H1 (cell line): ENCODE measurements at regions not wholly inside any gene's neighbourhood (a gene's known extent, or its start where the extent isn't known, plus 50 kb on each side); places are given as distances from the start of the nearest gene placed in this dataset.
A peak's percentile ranks its signal among the peaks of the same experiment; 100 is the strongest.

ENCODE experiments used
- CTCF ChIA-PET: fragments of 300-600 bp; sonication (Branson Sonifier 250); formaldehyde crosslinking; loops from one replicate; lab custom pipeline; 2021; ENCODE audit not compliant: partially characterized antibody; lab: Charles Lee
- POLR2A ChIA-PET: fragments of 300-600 bp; sonication (Branson Sonifier 250); formaldehyde crosslinking; loops from one replicate; lab custom pipeline; 2021; ENCODE audit warnings: inconsistent platforms; ENCODE audit not compliant: partially characterized antibody; lab: Charles Lee
- DNase-seq, 2 experiments: peaks; one replicate each; pipeline versions ENCODE4 v3.0.0 to v3.0.0-alpha.2; 2010 to 2022; ENCODE audit warnings: low spot score in 2 of 2, low read depth in 1 of 2, mixed read lengths in 1 of 2
- FAIRE-seq: peaks from 2 replicates; lab custom pipeline; 2011; peaks lifted over from hg19 to GRCh38; lab: Jason Lieb, UNC
- H2AFZ ChIP-seq: 2 replicates; pipeline ENCODE4 v1.8.1; 2012; ENCODE audit warnings: low read length, inconsistent platforms
- H2AK5ac ChIP-seq: 2 replicates; pipeline ENCODE4 v1.6.1; 2013; ENCODE audit warnings: low read depth, low read length
- H2BK120ac ChIP-seq: replicated peaks from 2 replicates; pipeline ENCODE3; 2013; ENCODE audit warnings: low read depth, low read length, inconsistent platforms
- H2BK12ac ChIP-seq: 2 replicates; pipeline ENCODE4 v1.6.1; 2013; ENCODE audit warnings: low read depth, low read length
- H2BK15ac ChIP-seq: 2 replicates; pipeline ENCODE4 v1.6.1; 2013; ENCODE audit warnings: low read length
- H2BK20ac ChIP-seq: 2 replicates; pipeline ENCODE4 v1.6.1; 2013; ENCODE audit warnings: low read length
- H2BK5ac ChIP-seq: 2 replicates; pipeline ENCODE4 v1.6.1; 2013; ENCODE audit warnings: low read depth, low read length
- H3K14ac ChIP-seq: 2 replicates; pipeline ENCODE4 v1.6.1; 2013; ENCODE audit warnings: inconsistent platforms; ENCODE audit not compliant: insufficient read length
- H3K18ac ChIP-seq: 2 replicates; pipeline ENCODE4 v1.6.1; 2013; ENCODE audit warnings: low read length; ENCODE audit errors: extremely low read depth
- H3K23ac ChIP-seq: 2 replicates; pipeline ENCODE4 v1.6.1; 2013; ENCODE audit warnings: inconsistent platforms; ENCODE audit not compliant: insufficient read length
- H3K23me2 ChIP-seq: 2 replicates; pipeline ENCODE4 v1.6.1; 2013; ENCODE audit warnings: low read depth, low read length
- H3K27ac ChIP-seq: 2 replicates; pipeline ENCODE4 v1.6.1; 2011; ENCODE audit warnings: low read depth, low read length, inconsistent platforms
- H3K27me3 ChIP-seq, 4 experiments: replicated peaks in 1 of 4; 1 replicate in 1 of 4; 2 replicates in 3 of 4; pipeline versions ENCODE4 v1.6.1 to v1.8.1; 2011 to 2013; ENCODE audit warnings: low read length in 3 of 4, mild to moderate bottlenecking in 3 of 4, inconsistent platforms in 2 of 4, mixed read lengths in 2 of 4, moderate library complexity in 1 of 4; ENCODE audit not compliant: control insufficient read depth in 3 of 4, insufficient read depth in 3 of 4; ENCODE audit errors: extremely low read depth in 1 of 4
- H3K36me3 ChIP-seq, 4 experiments: 2 replicates each; pipeline versions ENCODE4 v1.6.1 to v1.8.1; 2011 to 2013; ENCODE audit warnings: mild to moderate bottlenecking in 4 of 4, low read length in 3 of 4, moderate library complexity in 2 of 4, control low read depth in 1 of 4, inconsistent platforms in 1 of 4; ENCODE audit not compliant: insufficient read depth in 4 of 4, control insufficient read depth in 2 of 4
- H3K4ac ChIP-seq: replicated peaks from 2 replicates; pipeline ENCODE3; 2013; ENCODE audit warnings: low read length, low read depth, mixed read lengths, inconsistent platforms; ENCODE audit not compliant: insufficient read length
- H3K4me1 ChIP-seq, 4 experiments: replicated peaks in 1 of 4; 1 replicate in 1 of 4; 2 replicates in 3 of 4; pipeline versions ENCODE4 v1.6.1 to v1.8.1; 2011 to 2013; ENCODE audit warnings: low read length in 3 of 4, inconsistent platforms in 2 of 4, mixed read lengths in 1 of 4; ENCODE audit not compliant: insufficient read depth in 4 of 4, control insufficient read depth in 3 of 4
- H3K4me2 ChIP-seq, 2 experiments: 2 replicates each; pipeline versions ENCODE4 v1.6.1 to v1.8.1; 2011 to 2013; ENCODE audit warnings: low read depth in 2 of 2, low read length in 2 of 2, control low read depth in 1 of 2, inconsistent platforms in 1 of 2, mild to moderate bottlenecking in 1 of 2; ENCODE audit not compliant: insufficient read depth in 1 of 2
- H3K4me3 ChIP-seq, 4 experiments: fragments of 200-600, 300-600 bp in 1 of 4; sonication (generic), shearing (Covaris generic), sonication (Bioruptor Twin) in 1 of 4; 2 replicates each; pipeline versions ENCODE4 v1.5.1 to v1.8.1; 2011 to 2016; ENCODE audit warnings: low read length in 4 of 4, low read depth in 3 of 4, control low read depth in 2 of 4, inconsistent platforms in 2 of 4, mild to moderate bottlenecking in 2 of 4, mixed read lengths in 1 of 4, moderate library complexity in 1 of 4; ENCODE audit not compliant: insufficient read depth in 2 of 4; ENCODE audit errors: extremely low read depth in 1 of 4
- H3K56ac ChIP-seq: replicated peaks from 2 replicates; pipeline ENCODE3; 2013; ENCODE audit warnings: low read depth, mild to moderate bottlenecking, mixed read lengths, low read length, inconsistent platforms; ENCODE audit not compliant: insufficient read length
- H3K79me1 ChIP-seq: 2 replicates; pipeline ENCODE4 v1.6.1; 2013; ENCODE audit warnings: low read depth, low read length, control low read depth
- H3K79me2 ChIP-seq, 2 experiments: 2 replicates each; pipeline versions ENCODE4 v1.6.1 to v1.8.1; 2012 to 2013; ENCODE audit warnings: low read length in 2 of 2, mild to moderate bottlenecking in 2 of 2, inconsistent platforms in 1 of 2; ENCODE audit not compliant: insufficient read depth in 2 of 2, control insufficient read depth in 1 of 2
- H3K9ac ChIP-seq, 4 experiments: replicated peaks in 1 of 4; 1 replicate in 1 of 4; 2 replicates in 3 of 4; pipeline versions ENCODE4 v1.6.1 to v1.8.1; 2011 to 2013; ENCODE audit warnings: low read depth in 3 of 4, low read length in 3 of 4, control low read depth in 2 of 4, mild to moderate bottlenecking in 2 of 4, moderate library complexity in 2 of 4, inconsistent platforms in 1 of 4; ENCODE audit errors: extremely low read depth in 1 of 4
- H3K9me3 ChIP-seq, 2 experiments: 2 replicates each; pipeline versions ENCODE4 v1.6.1 to v1.8.1; 2012 to 2013; ENCODE audit warnings: mild to moderate bottlenecking in 2 of 2, moderate library complexity in 2 of 2, control low read depth in 1 of 2, inconsistent platforms in 1 of 2, low read depth in 1 of 2, low read length in 1 of 2, mixed read lengths in 1 of 2; ENCODE audit not compliant: insufficient read depth in 2 of 2
- H4K20me1 ChIP-seq, 2 experiments: replicated peaks in 1 of 2; 2 replicates each; pipeline versions ENCODE3 to v1.8.1; 2011 to 2013; ENCODE audit warnings: inconsistent platforms in 2 of 2, low read length in 2 of 2, mild to moderate bottlenecking in 1 of 2; ENCODE audit not compliant: insufficient read depth in 2 of 2, control insufficient read depth in 1 of 2
- H4K5ac ChIP-seq: 2 replicates; pipeline ENCODE4 v1.6.1; 2013; ENCODE audit warnings: low read length, low read depth, mixed read lengths, inconsistent platforms; ENCODE audit not compliant: insufficient read length
- H4K8ac ChIP-seq: 2 replicates; pipeline ENCODE4 v1.8.0; 2013; ENCODE audit warnings: mild to moderate bottlenecking, moderate library complexity, low read length, inconsistent platforms; ENCODE audit not compliant: insufficient read depth; ENCODE audit errors: extremely low read depth
- H4K91ac ChIP-seq: replicated peaks from 2 replicates; pipeline ENCODE3; 2013; ENCODE audit warnings: low read length, mixed read lengths, inconsistent platforms; ENCODE audit not compliant: insufficient read length
- CBX8 ChIP-seq: fragments of 300-800, 300-1000 bp; sonication (generic); IDR thresholded peaks from 2 replicates; pipeline ENCODE4 v1.7.1; 2016; ENCODE audit warnings: low read depth, low read length, borderline replicate concordance
- TEAD4 ChIP-seq: IDR thresholded peaks from 2 replicates; pipeline ENCODE4 v1.6.1; 2012; ENCODE audit warnings: low read depth, low read length, inconsistent platforms, mixed read lengths
- WGBS, 2 experiments: shearing (Covaris generic) in 1 of 2; methylation state at CpG; one replicate each; pipeline versions ENCODE4 v1.1.6 to v1.1.7; 2013 to 2015; ENCODE audit warnings: low lambda C conversion rate in 2 of 2, mixed read lengths in 2 of 2, inconsistent platforms in 1 of 2, low coverage in 1 of 2, missing lambda C conversion rate in 1 of 2; ENCODE audit not compliant: insufficient replicate concordance in 2 of 2, insufficient coverage in 1 of 2, insufficient read length in 1 of 2; ENCODE audit errors: extremely low coverage in 1 of 2, missing lambda C conversion rate in 1 of 2; 5-methylcytosine and 5-hydroxymethylcytosine counted together

- DNase-seq: no peak
- H3K4me1 ChIP-seq: peaks cover 0 to 7% (median 0%) of the 10 kb centered on the region in 4 experiments; a peak in 1 of 7 replicates
Observed at GRCh38 chr1:96934282-96934681, 212.7 kb downstream of the PTBP2 start.

More at GRCh38 chr1:96934282-96934681, 212.7 kb downstream of the PTBP2 start:
- Histone ChIP-seq H2BK120ac (no peak overlapping the region), H4K5ac (no peak overlapping the region), H3K4me2 (no peak overlapping the region), H3K9ac (no peak overlapping the region), H3K79me2 (no peaks in the 10 kb centered on the region), H2AK5ac (no peak overlapping the region), H3K27ac (no peak overlapping the region), H2AFZ (no peak overlapping the region; the same call in 1 of the 2 replicates), H3K9me3 (no peaks in the 10 kb centered on the region), H3K27me3 (no peaks in the 10 kb centered on the region), H3K23ac (no peak overlapping the region), H2BK15ac (no peak overlapping the region), H2BK5ac (no peak overlapping the region), H3K23me2 (no peaks in the 10 kb centered on the region), H3K56ac (no peak overlapping the region), H3K79me1 (no peaks in the 10 kb centered on the region), H4K91ac (no peak overlapping the region), H4K20me1 (no peaks in the 10 kb centered on the region), H3K36me3 (no peaks in the 10 kb centered on the region), H3K14ac (no peak overlapping the region), H3K4me3 (no peak overlapping the region)
- POLR2A ChIA-PET: no interaction called here
- CTCF ChIA-PET: no interaction called here
- WGBS, 2 experiments: 73% methylated on average over 3 of the region's 3 CpGs; no CpG with 5 or more reads in 1 of the 2 experiments
- no peak for FAIRE-seq
- peak; percentile 74 for TF ChIP-seq TEAD4
- TF ChIP-seq CBX8: no peak
- TF ChIP-seq, all 59 proteins: peak for 1
- no peak overlapping the region for H3K18ac ChIP-seq
- no peak overlapping the region for H2BK12ac ChIP-seq
- no peak overlapping the region for H3K4ac ChIP-seq
- H4K8ac ChIP-seq: no peak overlapping the region
- no peak overlapping the region for H2BK20ac ChIP-seq
